HG03432 (cell line): ENCODE measurements at regions not wholly inside any gene's neighbourhood (a gene's known extent, or its start where the extent isn't known, plus 50 kb on each side); places are given as distances from the start of the nearest gene placed in this dataset.

Experiments
- ATAC-seq: cut with Tn5 transposase; IDR thresholded peaks from one replicate; pipeline ENCODE4 v1.9.1; 2021; ENCODE audit warnings: mild to moderate bottlenecking, moderate library complexity; ENCODE audit not compliant: unreplicated experiment

- no peak for ATAC-seq
Measured at GRCh38 chr3:177554895-177555759, 357.8 kb upstream of the TBL1XR1 start.

GRCh38 chr3:177557548-177557947 lies 360.3 kb upstream of the TBL1XR1 start:
- ATAC-seq, result no peak

- ATAC-seq, result no peak
Measured at GRCh38 chr3:177561365-177561764, 364.1 kb upstream of the TBL1XR1 start.

- no peak for ATAC-seq
Measured at GRCh38 chr3:177561769-177562392, 364.6 kb upstream of the TBL1XR1 start.

GRCh38 chr3:177563243-177563780 lies 366.0 kb upstream of the TBL1XR1 start:
- ATAC-seq, result no peak

- ATAC-seq, result no peak
Measured at GRCh38 chr3:177563792-177564191, 366.5 kb upstream of the TBL1XR1 start.

- ATAC-seq, result no peak
Measured at GRCh38 chr3:177565981-177566380, 368.7 kb upstream of the TBL1XR1 start.

GRCh38 chr3:177567833-177568232 lies 370.6 kb upstream of the TBL1XR1 start:
- ATAC-seq, result no peak

- ATAC-seq, result no peak
Measured at GRCh38 chr3:177569193-177569592, 371.9 kb upstream of the TBL1XR1 start.

GRCh38 chr3:177569875-177570657 lies 372.8 kb upstream of the TBL1XR1 start:
- no peak for ATAC-seq

- no peak for ATAC-seq
Measured at GRCh38 chr3:177571271-177571943, 374.1 kb upstream of the TBL1XR1 start.

GRCh38 chr3:177571944-177572315 lies 374.6 kb upstream of the TBL1XR1 start:
- no peak for ATAC-seq

- ATAC-seq, result no peak
Measured at GRCh38 chr3:177574222-177574856, 377.1 kb upstream of the TBL1XR1 start.

GRCh38 chr3:177576746-177577145 lies 379.5 kb upstream of the TBL1XR1 start:
- no peak for ATAC-seq

- ATAC-seq, result peak; percentile 90
Measured at GRCh38 chr3:177578488-177578887, 381.2 kb upstream of the TBL1XR1 start.

GRCh38 chr3:177579419-177579818 lies 382.1 kb upstream of the TBL1XR1 start:
- no peak for ATAC-seq

GRCh38 chr3:177580437-177580836 lies 383.2 kb upstream of the TBL1XR1 start:
- no peak for ATAC-seq

- no peak for ATAC-seq
Measured at GRCh38 chr3:177585271-177585670, 388.0 kb upstream of the TBL1XR1 start.

GRCh38 chr3:177589041-177589650 lies 391.9 kb upstream of the TBL1XR1 start:
- no peak for ATAC-seq

GRCh38 chr3:177589911-177590381 lies 392.7 kb upstream of the TBL1XR1 start:
- ATAC-seq, result peak; percentile 82
